ENCODE measurements at regions not wholly inside any gene's neighbourhood (a gene's known extent, or its start where the extent isn't known, plus 50 kb on each side); places are given as distances from the start of the nearest gene placed in this dataset.

DNA sequence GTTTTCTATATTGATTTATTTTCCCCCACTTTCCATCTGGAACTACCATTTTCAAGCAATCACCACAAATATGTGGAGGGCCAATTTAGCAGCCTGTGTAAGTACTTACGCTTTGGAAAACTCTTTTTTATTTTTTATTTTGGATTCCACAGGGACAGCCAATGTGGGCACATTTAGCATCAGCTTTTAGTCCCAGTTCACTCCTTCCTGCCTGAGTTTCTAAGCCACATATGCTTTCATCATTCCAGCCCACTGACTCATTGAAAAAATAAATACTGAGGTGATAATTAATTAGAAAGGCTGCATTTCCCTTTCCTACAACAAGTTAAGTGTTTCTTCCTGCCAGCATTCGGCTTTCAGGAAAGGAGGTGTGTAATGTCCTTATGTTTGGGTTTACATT is 76.8 kb downstream of the TMEM167A start:
- 3% methylated on average over 2 of the region's 2 CpGs for WGBS (ENCODE audit: insufficient coverage, low coverage, missing lambda C conversion rate)
- POLR2A ChIA-PET: no interaction called here
- Histone ChIP-seq H3K4me1 (replicated peaks in 1 of 2; ENCODE audit: control insufficient read depth in 2 of 2, insufficient read depth in 2 of 2, low read length in 2 of 2) (no peaks in the 10 kb centered on the region), H3K9me3 (replicated peaks; ENCODE audit: control insufficient read depth, insufficient read depth, low read depth, low read length) (no peaks in the 10 kb centered on the region), H3K9me1 (ENCODE audit: control insufficient read depth, insufficient read depth, low read length) (no peaks in the 10 kb centered on the region), H3K79me2 (ENCODE audit: control insufficient read depth, insufficient read depth, low read length) (no peaks in the 10 kb centered on the region), H3K4me2 (ENCODE audit: insufficient read depth, low read length) (no peak overlapping the region), H3K4me3 (no peak overlapping the region), H2AFZ (ENCODE audit: low read depth, low read length) (no peak overlapping the region), H4K20me1 (replicated peaks; ENCODE audit: control insufficient read depth, insufficient read depth, low read length) (no peaks in the 10 kb centered on the region), H3K27me3 (ENCODE audit: control insufficient read depth in 2 of 2, insufficient read depth in 2 of 2, low read length in 2 of 2) (peaks cover 4 to 5% of the 10 kb centered on the region in 2 experiments; a peak in 2 of 5 replicates), H3K9ac (ENCODE audit: insufficient read depth in 1 of 2, low read depth in 2 of 2, low read length in 2 of 2) (no peak overlapping the region), H3K36me3 (ENCODE audit: control insufficient read depth, insufficient read depth, low read length) (no peaks in the 10 kb centered on the region), H3K27ac (ENCODE audit: extremely low read depth, low read depth, low read length) (no peak overlapping the region)
- no peak for FAIRE-seq
- DNase-seq (ENCODE audit: extremely low read depth in 1 of 4, low spot score in 3 of 4): no peak
- intact Hi-C loops (cut with micrococcal nuclease) (no loop called here), in situ Hi-C loops (cut with MboI) (no loop called here)
- BruUV-seq (replicated peaks): no TSS peak
- CTCF ChIA-PET (ENCODE audit: low intra/inter-chr PET ratio): no interaction called here
- ATAC-seq: no peak
- TF ChIP-seq ZSCAN29 (IDR thresholded peaks at IDR 0.05): no peak
- no peak for TF ChIP-seq ELF4 (CRISPR knock-in tag; IDR thresholded peaks at IDR 0.05)
- no peak for TF ChIP-seq TRIM28 (IDR thresholded peaks at IDR 0.05)
- no peak for TF ChIP-seq ATF7 (IDR thresholded peaks at IDR 0.05)
- TF ChIP-seq JUND (IDR thresholded peaks at IDR 0.05; ENCODE audit: borderline replicate concordance, low read depth, low read length): no peak
- no peak for TF ChIP-seq JUND (tag; IDR thresholded peaks at IDR 0.05; ENCODE audit: borderline replicate concordance, low read depth, low read length)
- TF ChIP-seq, protein P1, sequence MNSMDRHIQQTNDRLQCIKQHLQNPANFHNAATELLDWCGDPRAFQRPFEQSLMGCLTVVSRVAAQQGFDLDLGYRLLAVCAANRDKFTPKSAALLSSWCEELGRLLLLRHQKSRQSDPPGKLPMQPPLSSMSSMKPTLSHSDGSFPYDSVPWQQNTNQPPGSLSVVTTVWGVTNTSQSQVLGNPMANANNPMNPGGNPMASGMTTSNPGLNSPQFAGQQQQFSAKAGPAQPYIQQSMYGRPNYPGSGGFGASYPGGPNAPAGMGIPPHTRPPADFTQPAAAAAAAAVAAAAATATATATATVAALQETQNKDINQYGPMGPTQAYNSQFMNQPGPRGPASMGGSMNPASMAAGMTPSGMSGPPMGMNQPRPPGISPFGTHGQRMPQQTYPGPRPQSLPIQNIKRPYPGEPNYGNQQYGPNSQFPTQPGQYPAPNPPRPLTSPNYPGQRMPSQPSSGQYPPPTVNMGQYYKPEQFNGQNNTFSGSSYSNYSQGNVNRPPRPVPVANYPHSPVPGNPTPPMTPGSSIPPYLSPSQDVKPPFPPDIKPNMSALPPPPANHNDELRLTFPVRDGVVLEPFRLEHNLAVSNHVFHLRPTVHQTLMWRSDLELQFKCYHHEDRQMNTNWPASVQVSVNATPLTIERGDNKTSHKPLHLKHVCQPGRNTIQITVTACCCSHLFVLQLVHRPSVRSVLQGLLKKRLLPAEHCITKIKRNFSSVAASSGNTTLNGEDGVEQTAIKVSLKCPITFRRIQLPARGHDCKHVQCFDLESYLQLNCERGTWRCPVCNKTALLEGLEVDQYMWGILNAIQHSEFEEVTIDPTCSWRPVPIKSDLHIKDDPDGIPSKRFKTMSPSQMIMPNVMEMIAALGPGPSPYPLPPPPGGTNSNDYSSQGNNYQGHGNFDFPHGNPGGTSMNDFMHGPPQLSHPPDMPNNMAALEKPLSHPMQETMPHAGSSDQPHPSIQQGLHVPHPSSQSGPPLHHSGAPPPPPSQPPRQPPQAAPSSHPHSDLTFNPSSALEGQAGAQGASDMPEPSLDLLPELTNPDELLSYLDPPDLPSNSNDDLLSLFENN (IDR thresholded peaks at IDR 0.05; ENCODE audit: low read depth in 2 of 2, low read length in 2 of 2): no peak
- TF ChIP-seq KDM1A (IDR thresholded peaks at IDR 0.05): no peak
- TF ChIP-seq ZNF143 (CRISPR knock-in tag; IDR thresholded peaks at IDR 0.05): no peak
- TF ChIP-seq SPI1 (IDR thresholded peaks at IDR 0.05; ENCODE audit: borderline replicate concordance, low read depth, low read length): no peak
- TF ChIP-seq L3MBTL2 (IDR thresholded peaks at IDR 0.05): no peak
- TF ChIP-seq RHOXF2B (CRISPR knock-in tag; conservative IDR thresholded peaks at IDR 0.05): no peak
- no peak for TF ChIP-seq KAT7 (CRISPR knock-in tag; IDR thresholded peaks at IDR 0.05; ENCODE audit: borderline replicate concordance)
- no peak for TF ChIP-seq ZNF197 (CRISPR knock-in tag; IDR thresholded peaks at IDR 0.05; ENCODE audit: low read depth)
- no peak for TF ChIP-seq THRAP3 (IDR thresholded peaks at IDR 0.05; ENCODE audit: borderline replicate concordance)
- TF ChIP-seq, protein P2, sequence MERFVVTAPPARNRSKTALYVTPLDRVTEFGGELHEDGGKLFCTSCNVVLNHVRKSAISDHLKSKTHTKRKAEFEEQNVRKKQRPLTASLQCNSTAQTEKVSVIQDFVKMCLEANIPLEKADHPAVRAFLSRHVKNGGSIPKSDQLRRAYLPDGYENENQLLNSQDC (CRISPR knock-in tag; IDR thresholded peaks at IDR 0.05): no peak
- TF ChIP-seq, protein P3, sequence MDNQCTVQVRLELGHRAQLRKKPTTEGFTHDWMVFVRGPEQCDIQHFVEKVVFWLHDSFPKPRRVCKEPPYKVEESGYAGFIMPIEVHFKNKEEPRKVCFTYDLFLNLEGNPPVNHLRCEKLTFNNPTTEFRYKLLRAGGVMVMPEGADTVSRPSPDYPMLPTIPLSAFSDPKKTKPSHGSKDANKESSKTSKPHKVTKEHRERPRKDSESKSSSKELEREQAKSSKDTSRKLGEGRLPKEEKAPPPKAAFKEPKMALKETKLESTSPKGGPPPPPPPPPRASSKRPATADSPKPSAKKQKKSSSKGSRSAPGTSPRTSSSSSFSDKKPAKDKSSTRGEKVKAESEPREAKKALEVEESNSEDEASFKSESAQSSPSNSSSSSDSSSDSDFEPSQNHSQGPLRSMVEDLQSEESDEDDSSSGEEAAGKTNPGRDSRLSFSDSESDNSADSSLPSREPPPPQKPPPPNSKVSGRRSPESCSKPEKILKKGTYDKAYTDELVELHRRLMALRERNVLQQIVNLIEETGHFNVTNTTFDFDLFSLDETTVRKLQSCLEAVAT (IDR thresholded peaks at IDR 0.05): no peak
